ENCODE measurements at regions not wholly inside any gene's neighbourhood (a gene's known extent, or its start where the extent isn't known, plus 50 kb on each side); places are given as distances from the start of the nearest gene placed in this dataset.

- no peak for DNase-seq
These were observed 1193.4 kb upstream of the EYS start for GRCh38 chr6:66900133-66901083.

- no peak for DNase-seq
These were observed 1190.5 kb upstream of the EYS start for GRCh38 chr6:66897576-66897975.

- DNase-seq: no peak
These were observed 1189.4 kb upstream of the EYS start for GRCh38 chr6:66896415-66896814.

- no peak for DNase-seq
These were observed 1176.4 kb upstream of the EYS start for GRCh38 chr6:66883453-66883852.

GRCh38 chr6:66866801-66867200 is 1159.8 kb upstream of the EYS start:
- DNase-seq: no peak

- DNase-seq: no peak
These were observed 1158.7 kb upstream of the EYS start for GRCh38 chr6:66865771-66866170.

GRCh38 chr6:66861007-66861541 is 1154.0 kb upstream of the EYS start:
- DNase-seq: no peak

GRCh38 chr6:66860328-66860727 is 1153.3 kb upstream of the EYS start:
- DNase-seq: no peak

- DNase-seq: no peak
These were observed 1151.2 kb upstream of the EYS start for GRCh38 chr6:66858196-66858595.

GRCh38 chr6:66854014-66854413 is 1147.0 kb upstream of the EYS start:
- no peak for DNase-seq

GRCh38 chr6:66851930-66852329 is 1144.9 kb upstream of the EYS start:
- DNase-seq: no peak

GRCh38 chr6:66849843-66850242 is 1142.8 kb upstream of the EYS start:
- no peak for DNase-seq

- no peak for DNase-seq
These were observed 1141.4 kb upstream of the EYS start for GRCh38 chr6:66848244-66848953.

GRCh38 chr6:66838764-66839163 is 1131.7 kb upstream of the EYS start:
- no peak for DNase-seq

- DNase-seq: no peak
These were observed 1118.5 kb upstream of the EYS start for GRCh38 chr6:66825539-66825938.

- DNase-seq: no peak
These were observed 1107.1 kb upstream of the EYS start for GRCh38 chr6:66814156-66814555.

- DNase-seq: no peak
These were observed 1101.7 kb upstream of the EYS start for GRCh38 chr6:66808771-66809170.

GRCh38 chr6:66796987-66797386 is 1090.0 kb upstream of the EYS start:
- no peak for DNase-seq

- DNase-seq: no peak
These were observed 1081.6 kb upstream of the EYS start for GRCh38 chr6:66788579-66788978.

GRCh38 chr6:66772800-66773199 is 1065.8 kb upstream of the EYS start:
- DNase-seq: no peak

GRCh38 chr6:66771626-66772025 is 1064.6 kb upstream of the EYS start:
- no peak for DNase-seq

- DNase-seq: no peak
These were observed 1044.6 kb upstream of the EYS start for GRCh38 chr6:66751630-66752029.

- no peak for DNase-seq
These were observed 1033.3 kb upstream of the EYS start for GRCh38 chr6:66740346-66740745.
